ENCODE measurements at regions not wholly inside any gene's neighbourhood (a gene's known extent, or its start where the extent isn't known, plus 50 kb on each side); places are given as distances from the start of the nearest gene placed in this dataset.

GRCh38 chr4:24279469-24279868 is 304.9 kb downstream of the DHX15 start:
- no peak for DNase-seq

DNA sequence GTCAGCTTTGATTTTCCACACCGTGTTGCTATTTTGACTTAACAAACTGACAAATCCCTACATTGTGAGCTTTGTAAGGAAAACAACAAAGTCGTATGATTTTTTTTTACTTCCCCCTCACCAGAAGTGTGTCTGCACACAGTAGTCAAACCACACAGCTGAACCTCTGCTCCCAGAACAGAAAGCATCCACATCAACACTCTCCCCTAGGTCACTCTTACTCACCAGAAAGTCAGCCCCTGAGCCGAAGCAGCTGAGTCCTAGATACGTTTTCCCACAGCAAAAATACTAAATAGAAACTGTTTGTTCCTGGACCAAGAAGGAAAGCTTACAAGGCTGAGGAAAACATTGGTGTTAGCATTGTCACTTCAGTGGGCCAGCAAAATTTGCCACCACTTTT is 305.7 kb downstream of the DHX15 start:
- no peak for DNase-seq

DNA sequence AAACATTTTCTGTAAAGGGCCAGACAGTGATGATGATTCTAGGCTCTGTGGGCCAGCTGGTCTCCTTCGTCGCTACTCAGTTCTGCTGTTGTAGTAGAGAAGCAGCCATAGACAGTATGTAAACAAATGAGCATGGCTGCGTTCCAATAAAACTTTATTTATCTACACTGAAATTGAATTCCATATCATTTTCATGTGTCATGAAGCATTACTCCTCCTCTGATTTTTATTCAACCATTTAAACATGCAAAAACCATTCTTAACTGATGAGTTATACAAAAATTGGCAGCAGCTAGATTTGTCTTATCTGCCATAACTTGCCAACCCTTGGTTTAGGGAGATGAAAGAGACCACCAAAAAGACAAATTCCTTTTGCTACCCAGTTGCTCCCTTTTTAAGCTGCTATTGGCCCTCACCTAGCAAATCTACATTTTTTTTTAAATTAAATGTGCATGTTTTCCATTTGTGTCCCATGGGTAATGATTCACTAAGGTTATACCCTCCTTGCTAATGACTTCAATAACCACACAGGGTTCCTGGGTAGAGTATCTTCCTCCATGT is 309.9 kb downstream of the DHX15 start:
- DNase-seq = no peak

GRCh38 chr4:24273136-24273535 is 311.2 kb downstream of the DHX15 start:
- no peak for DNase-seq

DNA sequence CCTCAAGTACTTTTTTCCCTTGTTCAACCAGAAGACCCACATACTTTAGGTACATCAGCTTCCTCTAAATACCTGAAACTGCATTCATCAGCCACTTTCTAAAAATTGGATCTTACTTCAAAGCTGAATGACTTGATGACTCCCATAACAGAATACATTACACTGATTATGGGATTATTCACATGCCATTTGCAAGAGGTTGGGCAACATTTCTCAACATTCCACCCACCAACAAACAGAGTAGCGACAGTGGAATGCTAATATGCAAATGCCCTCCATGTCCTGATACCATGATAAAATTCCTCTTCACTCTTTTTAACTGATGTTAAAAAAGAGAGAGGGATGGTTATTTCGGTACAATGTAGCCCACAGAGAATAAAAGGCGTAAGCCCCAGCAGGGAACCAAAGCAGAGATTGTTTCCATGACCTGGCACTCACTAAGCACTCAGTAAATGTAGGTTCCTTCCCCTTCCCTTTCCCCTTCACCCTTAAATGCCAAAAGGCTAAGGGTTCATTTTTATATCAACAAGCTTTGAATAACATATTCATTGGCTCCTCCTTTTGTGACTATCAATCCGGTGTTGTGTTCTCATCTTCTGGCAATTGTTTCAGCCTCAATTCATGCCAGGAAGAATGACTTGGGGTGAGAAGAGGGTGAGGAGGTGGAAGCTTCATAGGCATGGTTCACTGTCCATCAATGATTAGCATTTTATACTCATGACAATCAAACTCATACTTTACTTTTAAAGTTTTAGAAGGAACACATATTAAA is 317.2 kb downstream of the DHX15 start:
- DNase-seq = no peak

DNA sequence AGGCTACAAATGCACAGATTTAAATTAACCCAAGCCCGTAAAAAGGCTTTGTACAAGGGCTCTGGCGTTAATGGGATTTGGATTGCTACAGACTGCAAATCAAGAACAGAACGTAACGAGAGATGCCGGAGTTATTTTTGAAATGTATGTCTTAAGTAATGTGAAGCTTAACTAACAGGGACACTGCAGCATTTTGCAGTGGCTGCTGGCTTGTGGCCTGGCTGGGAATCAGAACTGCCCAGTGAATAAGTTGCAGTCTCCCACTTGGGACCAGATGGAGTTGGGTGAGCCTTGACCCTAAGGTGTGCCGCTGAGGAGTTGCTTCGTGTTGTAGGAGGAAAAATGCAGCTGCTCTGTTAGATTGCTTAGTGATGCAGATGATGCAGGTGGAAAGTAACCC is 318.4 kb downstream of the DHX15 start:
- no peak for DNase-seq

DNA sequence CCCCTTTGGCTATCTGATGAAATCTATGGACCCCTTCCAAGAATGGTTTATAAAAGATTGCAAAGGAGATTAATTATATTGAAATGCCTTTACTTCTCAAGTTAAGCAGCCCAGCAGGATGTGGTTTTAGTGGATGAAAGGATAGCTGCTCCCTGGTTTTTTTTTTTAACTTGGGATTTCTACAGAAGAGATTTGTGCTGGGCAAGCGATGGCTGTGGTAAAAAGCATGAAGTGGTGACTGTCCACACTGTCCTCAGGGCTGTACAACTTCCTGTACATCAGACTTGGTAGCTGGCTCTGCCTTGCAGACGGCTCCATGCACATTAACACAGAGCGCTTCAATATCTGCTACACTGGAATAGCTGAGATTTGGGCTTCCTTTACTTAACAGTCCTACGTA is 321.7 kb downstream of the DHX15 start:
- DNase-seq = no peak

DNA sequence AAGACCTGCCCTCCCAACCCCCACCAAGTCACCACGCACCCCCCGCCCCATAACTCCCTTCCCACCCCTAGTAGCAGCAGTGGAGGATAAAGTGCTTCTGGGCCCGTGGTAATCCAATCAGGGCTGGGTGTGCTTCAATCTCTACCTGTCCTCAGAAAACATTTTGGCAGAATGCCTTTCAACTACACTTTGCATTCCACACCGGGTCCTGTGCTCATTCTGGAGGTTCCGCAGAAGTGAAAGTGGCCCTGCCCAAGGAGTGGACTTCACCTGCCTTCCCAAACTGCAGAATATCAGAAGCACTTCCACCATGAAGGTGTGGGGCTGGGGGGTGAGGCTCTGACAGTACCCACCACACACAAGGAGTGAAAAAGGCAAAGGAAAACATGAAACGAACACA is 322.3 kb downstream of the DHX15 start:
- DNase-seq = no peak

- no peak for DNase-seq
Observed at GRCh38 chr4:24260923-24261564, 323.3 kb downstream of the DHX15 start.

DNA sequence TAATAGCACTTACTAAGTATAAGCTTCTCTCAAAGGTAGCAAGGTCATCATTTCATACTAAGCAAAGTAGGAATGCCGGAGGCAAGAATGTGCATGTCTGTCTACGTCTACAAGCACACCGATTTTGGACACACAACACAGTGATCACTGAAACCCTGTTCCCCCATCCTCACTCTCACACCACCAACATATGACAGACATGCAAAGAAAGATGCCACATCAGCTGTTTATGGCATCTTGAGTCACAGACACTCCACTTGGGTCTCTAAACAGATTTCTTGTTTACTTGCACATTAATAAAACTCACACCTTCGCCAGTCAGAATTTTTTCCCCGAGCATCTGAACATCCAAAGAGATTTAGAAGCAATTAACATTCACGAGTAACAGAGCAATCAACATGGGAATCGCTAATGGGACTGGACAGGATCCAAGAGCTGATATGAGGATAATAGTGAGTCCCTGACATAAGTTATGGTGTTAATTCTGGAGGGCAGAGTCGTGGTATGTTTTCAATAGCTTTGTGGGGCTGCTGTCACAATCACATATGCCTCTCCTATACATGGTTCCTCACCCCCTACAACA is 324.1 kb downstream of the DHX15 start:
- peak in 1 of 2 experiments; percentile 14 for DNase-seq

DNA sequence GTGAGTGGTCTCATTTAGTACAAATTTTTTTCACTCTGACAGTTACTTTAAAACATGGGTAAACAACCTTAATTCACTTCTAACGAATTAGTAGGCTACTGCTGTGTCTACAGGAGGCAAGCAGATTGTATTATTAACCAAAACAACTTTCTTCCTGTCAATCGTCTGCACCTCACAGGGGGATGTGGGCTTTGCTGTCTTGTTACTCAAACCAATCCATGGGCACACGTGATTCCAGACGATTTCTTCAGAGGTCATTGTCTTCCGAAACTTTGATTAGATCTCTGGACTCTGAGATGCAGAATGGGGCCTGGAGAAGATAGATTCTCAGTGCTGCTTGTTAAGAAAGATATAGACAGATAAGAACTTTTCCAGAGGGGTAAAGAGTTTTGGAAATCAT is 327.8 kb downstream of the DHX15 start:
- DNase-seq = no peak

DNA sequence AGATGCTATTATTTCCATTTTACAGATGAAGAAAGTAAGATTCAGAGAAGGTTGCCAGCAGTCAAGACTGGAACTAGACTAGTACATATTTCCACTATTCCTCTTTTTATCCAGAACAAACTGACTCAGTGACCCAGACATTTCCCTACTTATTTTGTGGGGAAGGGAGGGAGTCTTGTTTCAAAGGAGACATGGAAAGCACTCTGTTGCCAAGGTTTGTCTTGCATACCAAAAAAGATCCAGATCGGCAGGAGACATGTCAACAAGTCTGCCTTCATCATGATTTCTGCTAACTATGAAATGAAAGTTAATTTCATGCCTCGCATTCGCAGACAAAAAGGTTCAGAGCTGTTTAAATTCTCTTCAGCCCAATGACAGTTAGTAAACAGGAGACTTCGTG is 328.3 kb downstream of the DHX15 start:
- no peak for DNase-seq

DNA sequence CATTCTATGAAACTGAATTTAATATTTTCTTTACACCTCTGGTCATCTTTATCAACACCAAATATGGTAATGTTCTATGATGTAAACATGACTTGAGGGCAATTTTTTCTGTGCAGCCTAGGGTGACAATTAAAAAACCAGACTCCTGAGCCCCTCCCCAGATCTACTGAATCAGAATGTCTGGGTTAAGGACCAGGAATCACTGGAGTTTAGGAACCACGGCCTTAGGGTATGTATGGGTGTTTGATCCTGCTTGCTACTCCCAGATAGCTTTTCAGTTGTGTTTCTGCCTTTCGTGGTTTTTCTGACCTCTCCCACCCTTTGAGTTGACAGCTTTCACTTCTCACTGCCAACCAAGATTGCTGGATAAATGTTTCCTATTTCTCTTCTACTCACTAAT is 332.2 kb downstream of the DHX15 start:
- no peak for DNase-seq

DNA sequence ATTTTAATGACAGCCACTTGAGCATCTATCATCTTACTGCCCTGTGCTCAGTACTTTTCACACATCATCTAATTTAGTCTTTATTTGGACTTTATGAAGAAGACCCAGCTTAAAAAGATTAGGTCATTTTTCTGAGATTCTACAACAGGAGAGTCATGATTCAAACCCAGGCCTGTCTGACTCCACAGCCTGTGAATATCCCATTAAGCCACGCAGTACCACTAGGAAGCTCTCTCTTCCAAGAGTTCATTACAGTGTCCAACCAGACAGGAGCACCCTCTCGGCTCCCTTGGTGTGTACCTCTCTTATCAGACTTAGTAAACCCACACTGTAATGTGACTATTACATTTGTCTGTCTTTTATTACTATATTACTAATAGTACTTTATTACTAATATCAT is 332.8 kb downstream of the DHX15 start:
- DNase-seq = no peak

DNA sequence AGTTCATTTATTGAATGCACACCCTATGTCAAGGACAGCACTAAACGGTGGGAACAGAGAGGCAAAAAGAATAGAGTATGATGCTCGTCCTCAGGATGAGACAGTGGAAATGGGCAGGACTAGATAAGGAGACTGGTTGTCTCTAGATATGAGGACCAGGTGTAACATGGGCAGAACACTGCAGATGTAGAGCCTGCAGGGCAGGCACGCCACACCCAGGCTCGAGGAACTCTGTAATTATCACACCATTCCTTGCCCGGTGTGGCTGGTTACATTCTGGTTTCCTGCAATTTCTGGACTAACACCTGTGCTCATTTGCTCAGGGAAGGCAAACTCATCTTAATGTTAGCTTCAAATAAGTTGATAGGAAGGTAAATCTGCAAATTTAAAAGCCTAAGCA is 334.4 kb downstream of the DHX15 start:
- peak in 1 of 2 experiments; percentile 15 for DNase-seq

GRCh38 chr4:24248674-24249630 is 335.4 kb downstream of the DHX15 start:
- DNase-seq = no peak

- DNase-seq = no peak
Observed at GRCh38 chr4:24245491-24245820, 338.9 kb downstream of the DHX15 start.

DNA sequence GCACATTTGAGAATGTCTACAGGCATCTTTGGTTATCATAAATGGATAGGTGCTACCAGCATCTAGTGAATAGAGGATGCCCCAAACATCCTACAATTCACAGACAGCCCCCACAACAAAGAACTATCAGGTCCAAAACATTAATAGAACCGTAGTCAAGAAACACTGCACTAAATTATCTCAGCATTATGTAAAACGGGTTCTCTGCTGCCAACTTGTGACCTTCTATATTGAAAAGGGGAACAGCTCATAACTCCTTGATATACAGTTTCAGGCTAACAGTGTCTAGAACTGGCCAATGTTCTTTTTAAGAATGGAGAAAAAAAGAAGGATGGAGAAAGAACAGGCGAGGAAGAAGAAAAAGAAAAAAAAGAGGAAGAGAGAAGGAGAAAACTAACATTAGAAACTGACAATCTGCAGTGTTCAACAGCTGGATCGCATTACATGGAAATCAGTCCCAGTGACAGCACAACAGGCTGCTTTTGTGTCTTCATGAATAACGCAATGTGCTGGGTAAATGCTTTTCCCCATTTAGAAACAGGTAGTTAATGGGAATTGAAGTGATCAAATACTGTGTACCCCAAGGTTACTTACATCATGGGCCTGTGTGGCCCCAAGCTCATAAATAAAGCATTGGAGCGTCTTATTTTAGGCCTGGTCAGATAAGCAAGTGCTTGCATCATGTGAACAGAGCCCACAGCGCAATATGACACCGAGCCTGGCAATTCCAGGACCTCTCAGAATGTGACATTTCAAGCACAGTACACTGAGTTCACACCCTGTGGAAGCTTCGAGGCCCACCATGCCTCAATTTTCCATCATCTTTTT is 339.5 kb downstream of the DHX15 start:
- peak in 1 of 2 experiments; percentile 13 for DNase-seq

DNA sequence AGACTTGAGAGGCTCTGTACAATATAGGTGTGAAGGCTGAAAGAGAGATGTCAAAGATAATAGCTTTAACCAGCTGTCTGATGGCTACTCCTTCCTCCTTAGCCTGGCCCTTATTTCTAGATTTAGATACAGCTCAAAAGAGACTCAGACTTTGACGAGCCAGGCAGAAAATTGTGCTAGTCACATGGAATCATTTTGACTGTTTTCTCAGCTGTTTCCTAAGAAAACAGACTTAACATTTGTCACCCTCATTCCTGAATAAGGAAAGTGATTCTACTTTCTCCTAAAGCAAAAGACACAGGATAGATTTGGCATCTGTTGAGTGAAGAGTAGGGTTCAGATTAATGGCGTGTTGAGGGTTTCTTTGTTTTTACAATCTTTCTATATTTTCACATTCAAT is 340.7 kb downstream of the DHX15 start:
- DNase-seq = no peak

GRCh38 chr4:24241511-24241910 is 342.8 kb downstream of the DHX15 start:
- DNase-seq = no peak

GRCh38 chr4:24240655-24241054 is 343.7 kb downstream of the DHX15 start:
- no peak for DNase-seq

DNA sequence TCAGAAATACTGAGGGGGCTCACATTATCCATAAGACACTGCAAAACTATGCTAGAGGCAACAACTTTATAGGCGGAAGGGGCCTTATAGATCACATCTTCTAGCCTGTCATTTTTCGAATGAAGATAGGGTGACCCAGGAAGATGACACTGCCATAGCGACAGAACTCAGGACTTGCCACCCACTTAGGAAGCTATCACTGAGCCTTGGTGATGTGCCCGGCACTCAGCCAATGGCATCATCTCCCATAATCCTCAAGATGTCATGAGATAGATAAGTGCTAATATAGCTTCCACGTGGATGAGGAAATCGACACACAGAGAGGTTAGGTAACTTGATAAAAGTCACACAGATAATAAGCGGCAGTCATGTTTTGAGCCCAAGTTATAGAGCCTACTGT is 346.6 kb downstream of the DHX15 start:
- DNase-seq = no peak

Measured in NCI-H2081 (cell line).